CD14-positive monocyte (primary cell): ENCODE measurements at regions not wholly inside any gene's neighbourhood (a gene's known extent, or its start where the extent isn't known, plus 50 kb on each side); places are given as distances from the start of the nearest gene placed in this dataset.

Experiments used
- DNase-seq, 3 donors: peaks; one replicate each; pipeline ENCODE4 v3.0.0-alpha.2; 2011 to 2022
- H2AFZ ChIP-seq: 2 replicates; pipeline ENCODE4 v1.6.0; 2012; ENCODE audit warnings: mild to moderate bottlenecking, low read depth, low read length, inconsistent platforms; ENCODE audit not compliant: insufficient read depth, poor library complexity, severe bottlenecking
- H3K27ac ChIP-seq, 2 donors: 1 replicate in 1 of 2; 2 replicates in 1 of 2; pipeline ENCODE4 v1.5.1; 2012 to 2013; ENCODE audit warnings: low read length in 2 of 2, control low read depth in 1 of 2, inconsistent platforms in 1 of 2, low read depth in 1 of 2, mild to moderate bottlenecking in 1 of 2
- H3K27me3 ChIP-seq, 2 donors: one replicate each; pipeline versions ENCODE4 v1.6.0 to v1.6.1; 2011 to 2013; ENCODE audit warnings: low read length in 2 of 2; ENCODE audit not compliant: control insufficient read depth in 2 of 2, insufficient read depth in 2 of 2
- H3K36me3 ChIP-seq, 2 donors: replicated peaks in 1 of 2; 1 replicate in 1 of 2; 2 replicates in 1 of 2; pipeline versions ENCODE4 v1.5.1 to v1.6.1; 2012 to 2013; ENCODE audit warnings: low read length in 2 of 2, control low read depth in 1 of 2, inconsistent platforms in 1 of 2, mild to moderate bottlenecking in 1 of 2; ENCODE audit not compliant: insufficient read depth in 2 of 2, control insufficient read depth in 1 of 2
- H3K4me1 ChIP-seq, 2 donors: 1 replicate in 1 of 2; 2 replicates in 1 of 2; pipeline versions ENCODE4 v1.5.1 to v1.6.1; 2012 to 2013; ENCODE audit warnings: low read length in 2 of 2, control low read depth in 1 of 2, inconsistent platforms in 1 of 2, mild to moderate bottlenecking in 1 of 2, moderate library complexity in 1 of 2; ENCODE audit not compliant: insufficient read depth in 2 of 2, control insufficient read depth in 1 of 2
- H3K4me2 ChIP-seq: replicated peaks from 2 replicates; pipeline ENCODE3; 2012; ENCODE audit warnings: low read length, moderate library complexity, mild to moderate bottlenecking; ENCODE audit not compliant: poor library complexity, severe bottlenecking; ENCODE audit errors: extremely low read depth
- H3K4me3 ChIP-seq, 3 experiments: fragments of 200-600 bp in 1 of 3; sonication (generic) in 1 of 3; replicated peaks in 1 of 3; 1 replicate in 2 of 3; 2 replicates in 1 of 3; pipeline ENCODE4 v1.5.1; 2011 to 2013; ENCODE audit warnings: low read length in 3 of 3, mild to moderate bottlenecking in 3 of 3, control low read depth in 2 of 3, low read depth in 2 of 3, inconsistent platforms in 1 of 3, moderate library complexity in 1 of 3
- H3K79me2 ChIP-seq: 2 replicates; pipeline ENCODE4 v1.6.0; 2012; ENCODE audit warnings: mild to moderate bottlenecking, control low read depth, inconsistent platforms, low read length, moderate library complexity; ENCODE audit not compliant: insufficient read depth
- H3K9ac ChIP-seq: 2 replicates; pipeline ENCODE4 v1.6.0; 2017; ENCODE audit warnings: low read length, mild to moderate bottlenecking; ENCODE audit not compliant: insufficient read depth, poor library complexity, severe bottlenecking
- H3K9me3 ChIP-seq, 2 donors: replicated peaks in 1 of 2; 1 replicate in 1 of 2; 2 replicates in 1 of 2; pipeline versions ENCODE4 v1.5.1 to v1.6.1; 2012 to 2013; ENCODE audit warnings: low read length in 2 of 2, control low read depth in 1 of 2; ENCODE audit not compliant: control insufficient read depth in 1 of 2, insufficient read depth in 1 of 2
- H4K20me1 ChIP-seq: 2 replicates; pipeline ENCODE4 v1.6.0; 2012; ENCODE audit warnings: mild to moderate bottlenecking, low read length, control low read depth, moderate library complexity; ENCODE audit not compliant: insufficient read depth
- H3K27ac Mint-ChIP-seq, 7 donors: one replicate each; pipeline ENCODE4 v1.8.0; 2020; ENCODE audit warnings: mild to moderate bottlenecking in 7 of 7, mixed read lengths in 7 of 7, moderate library complexity in 6 of 7, inconsistent platforms in 2 of 7
- H3K27me3 Mint-ChIP-seq, 3 donors: one replicate each; pipeline ENCODE4 v1.8.0; 2021 to 2022; ENCODE audit warnings: low read depth in 3 of 3, mild to moderate bottlenecking in 3 of 3, mixed read lengths in 3 of 3, moderate library complexity in 3 of 3, inconsistent platforms in 1 of 3
- H3K36me3 Mint-ChIP-seq, 2 donors: one replicate each; pipeline ENCODE4 v1.8.0; 2020; ENCODE audit warnings: mixed read lengths in 2 of 2, inconsistent platforms in 1 of 2, mild to moderate bottlenecking in 1 of 2
- H3K4me1 Mint-ChIP-seq: one replicate; pipeline ENCODE4 v1.8.0; 2020; ENCODE audit warnings: mild to moderate bottlenecking, mixed read lengths
- H3K4me3 Mint-ChIP-seq, 2 donors: one replicate each; pipeline ENCODE4 v1.8.0; 2020; ENCODE audit warnings: mild to moderate bottlenecking in 2 of 2, mixed read lengths in 2 of 2, moderate library complexity in 1 of 2
- H3K9me3 Mint-ChIP-seq, 7 donors: one replicate each; pipeline ENCODE4 v1.8.0; 2020 to 2022; ENCODE audit warnings: mixed read lengths in 7 of 7, mild to moderate bottlenecking in 6 of 7, moderate library complexity in 6 of 7, inconsistent platforms in 2 of 7
- WGBS: methylation state at CpG from one replicate; pipeline ENCODE4 v1.1.5; 2013; ENCODE audit warnings: missing lambda C conversion rate; ENCODE audit not compliant: insufficient coverage; 5-methylcytosine and 5-hydroxymethylcytosine counted together
- intact Hi-C, 2 donors: fragments of 100-400 bp; cut with micrococcal nuclease; formaldehyde crosslinking; loops; one replicate each; pipeline versions ENCODE4 v1.15.0 to v1.15.1; 2023
- TF ChIP-seq, protein P1 (sequence below): fragments of 200-600 bp; IDR thresholded peaks from one replicate; pipeline ENCODE4 v1.8.0; 2022; ENCODE audit warnings: antibody characterized with exemption, mild to moderate bottlenecking

DNA sequence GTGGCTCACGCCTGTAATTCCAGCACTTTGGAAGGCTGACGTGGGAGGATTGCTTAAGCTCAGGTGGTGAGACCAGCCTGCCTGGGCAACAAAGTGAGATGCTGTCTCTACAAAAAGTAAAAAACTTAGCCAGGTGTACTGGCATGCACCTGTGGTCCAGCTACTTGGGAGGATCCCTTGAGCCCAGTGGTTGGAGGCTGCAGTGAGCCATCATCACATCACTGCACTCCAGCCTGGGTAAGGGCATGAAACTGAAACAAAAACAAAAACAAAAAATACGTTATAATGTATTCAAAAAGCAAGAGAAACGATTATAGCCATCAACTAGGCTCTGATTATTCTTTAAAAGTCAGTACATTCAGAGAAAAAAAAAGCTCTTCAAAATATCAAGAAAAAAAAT is 62.5 kb downstream of the TCF20 start:
- H3K4me3 ChIP-seq = no peak overlapping the region
- WGBS = 96% methylated on average over 2 of the region's 4 CpGs
- H3K4me2 ChIP-seq = no peak overlapping the region
- peaks cover 19% of the 10 kb centered on the region for H3K4me1 Mint-ChIP-seq
- H4K20me1 ChIP-seq = peaks cover 52% of the 10 kb centered on the region
- no peaks in the 10 kb centered on the region for H3K9me3 ChIP-seq
- no peaks in the 10 kb centered on the region for H3K9me3 Mint-ChIP-seq
- H3K36me3 ChIP-seq = peaks cover 34 to 73% of the 10 kb centered on the region in 2 donors
- intact Hi-C loops = no loop called here
- H3K27me3 Mint-ChIP-seq = no peaks in the 10 kb centered on the region
- no peak overlapping the region for H2AFZ ChIP-seq
- H3K27me3 ChIP-seq = no peaks in the 10 kb centered on the region
- no peak overlapping the region for H3K9ac ChIP-seq
- peaks cover 44 to 69% of the 10 kb centered on the region in 2 donors for H3K36me3 Mint-ChIP-seq
- H3K27ac ChIP-seq = no peak overlapping the region
- H3K4me1 ChIP-seq = peaks cover 6 to 10% of the 10 kb centered on the region in 2 donors
- H3K27ac Mint-ChIP-seq = peak overlapping the region in 1 of 7 donors; percentile 74
- DNase-seq = no peak
- H3K79me2 ChIP-seq = peaks cover 51% of the 10 kb centered on the region
- TF ChIP-seq, protein P1, sequence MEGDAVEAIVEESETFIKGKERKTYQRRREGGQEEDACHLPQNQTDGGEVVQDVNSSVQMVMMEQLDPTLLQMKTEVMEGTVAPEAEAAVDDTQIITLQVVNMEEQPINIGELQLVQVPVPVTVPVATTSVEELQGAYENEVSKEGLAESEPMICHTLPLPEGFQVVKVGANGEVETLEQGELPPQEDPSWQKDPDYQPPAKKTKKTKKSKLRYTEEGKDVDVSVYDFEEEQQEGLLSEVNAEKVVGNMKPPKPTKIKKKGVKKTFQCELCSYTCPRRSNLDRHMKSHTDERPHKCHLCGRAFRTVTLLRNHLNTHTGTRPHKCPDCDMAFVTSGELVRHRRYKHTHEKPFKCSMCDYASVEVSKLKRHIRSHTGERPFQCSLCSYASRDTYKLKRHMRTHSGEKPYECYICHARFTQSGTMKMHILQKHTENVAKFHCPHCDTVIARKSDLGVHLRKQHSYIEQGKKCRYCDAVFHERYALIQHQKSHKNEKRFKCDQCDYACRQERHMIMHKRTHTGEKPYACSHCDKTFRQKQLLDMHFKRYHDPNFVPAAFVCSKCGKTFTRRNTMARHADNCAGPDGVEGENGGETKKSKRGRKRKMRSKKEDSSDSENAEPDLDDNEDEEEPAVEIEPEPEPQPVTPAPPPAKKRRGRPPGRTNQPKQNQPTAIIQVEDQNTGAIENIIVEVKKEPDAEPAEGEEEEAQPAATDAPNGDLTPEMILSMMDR = no peak
- no peak overlapping the region for H3K4me3 Mint-ChIP-seq

DNA sequence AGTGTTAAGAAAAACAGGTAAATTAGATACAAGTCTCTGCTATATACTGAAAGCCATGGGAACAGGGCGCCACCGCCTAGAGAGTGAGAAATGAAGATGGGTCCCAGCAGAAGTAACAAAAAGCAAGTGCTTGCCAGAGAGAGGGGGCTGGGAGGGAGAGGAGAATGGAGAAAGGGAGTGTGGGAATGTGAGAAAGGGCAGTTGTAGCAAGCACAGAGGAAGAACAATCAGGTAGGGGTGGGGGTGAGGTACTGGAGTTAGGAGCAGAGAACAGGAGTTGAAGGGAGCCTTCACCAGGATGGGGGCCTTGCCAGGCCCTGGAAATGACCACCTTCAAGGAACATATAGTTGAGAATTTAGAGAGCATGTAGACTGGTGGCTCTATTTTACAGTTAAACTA is 66.8 kb downstream of the TCF20 start:
- Histone ChIP-seq H4K20me1 (peaks cover 80% of the 10 kb centered on the region), H3K9me3 (no peaks in the 10 kb centered on the region), H3K36me3 (peaks cover 0 to 40% of the 10 kb centered on the region in 2 donors), H3K79me2 (peaks cover 86% of the 10 kb centered on the region), H3K4me2 (no peak overlapping the region), H3K4me3 (no peak overlapping the region), H2AFZ (no peak overlapping the region), H3K27ac (peak overlapping the region in 1 of 2 donors; percentile 55), H3K27me3 (no peaks in the 10 kb centered on the region), H3K4me1 (peaks cover 16 to 23% of the 10 kb centered on the region in 2 donors), H3K9ac (no peak overlapping the region)
- peaks cover 0 to 2% (median 0%) of the 10 kb centered on the region in 3 donors for H3K27me3 Mint-ChIP-seq
- H3K36me3 Mint-ChIP-seq = peaks cover 22 to 44% of the 10 kb centered on the region in 2 donors
- no peak for DNase-seq
- 100% methylated on average over 2 of the region's 2 CpGs for WGBS
- H3K9me3 Mint-ChIP-seq = no peaks in the 10 kb centered on the region
- TF ChIP-seq, protein P1 = no peak
- H3K27ac Mint-ChIP-seq = peak overlapping the region in 3 of 7 donors; percentile 1 to 70 (median 20)
- peaks cover 32% of the 10 kb centered on the region for H3K4me1 Mint-ChIP-seq
- no peak overlapping the region for H3K4me3 Mint-ChIP-seq
- intact Hi-C loops = no loop called here
